HFFc6 (cell line): ENCODE measurements at regions not wholly inside any gene's neighbourhood (a gene's known extent, or its start where the extent isn't known, plus 50 kb on each side); places are given as distances from the start of the nearest gene placed in this dataset.

ENCODE experiments used
- DNase-seq: peaks from one replicate; pipeline ENCODE4 v3.0.0-alpha.2; 2018
- H3K27ac Mint-ChIP-seq: 2 replicates; pipeline ENCODE4 v1.8.0; 2020; ENCODE audit warnings: mild to moderate bottlenecking, mixed read lengths
- H3K27me3 Mint-ChIP-seq: 2 replicates; pipeline ENCODE4 v1.8.0; 2021; ENCODE audit warnings: mild to moderate bottlenecking, moderate library complexity, mixed read lengths; ENCODE audit not compliant: insufficient read depth
- H3K36me3 Mint-ChIP-seq: 2 replicates; pipeline ENCODE4 v1.8.0; 2021; ENCODE audit warnings: low read depth, mixed read lengths
- H3K4me1 Mint-ChIP-seq: 2 replicates; pipeline ENCODE4 v1.8.0; 2020; ENCODE audit warnings: low read depth, mixed read lengths
- H3K4me3 Mint-ChIP-seq: 2 replicates; pipeline ENCODE4 v1.8.0; 2020; ENCODE audit warnings: mild to moderate bottlenecking, moderate library complexity, mixed read lengths
- H3K9me3 Mint-ChIP-seq: 2 replicates; pipeline ENCODE4 v1.8.0; 2020; ENCODE audit warnings: mild to moderate bottlenecking, mixed read lengths
- TF ChIP-seq, protein P1 (sequence below): fragments of 200-600 bp; sonication (generic); IDR thresholded peaks from 2 replicates; pipeline ENCODE4 v1.5.0; 2021; ENCODE audit warnings: antibody characterized with exemption, mild to moderate bottlenecking

DNA sequence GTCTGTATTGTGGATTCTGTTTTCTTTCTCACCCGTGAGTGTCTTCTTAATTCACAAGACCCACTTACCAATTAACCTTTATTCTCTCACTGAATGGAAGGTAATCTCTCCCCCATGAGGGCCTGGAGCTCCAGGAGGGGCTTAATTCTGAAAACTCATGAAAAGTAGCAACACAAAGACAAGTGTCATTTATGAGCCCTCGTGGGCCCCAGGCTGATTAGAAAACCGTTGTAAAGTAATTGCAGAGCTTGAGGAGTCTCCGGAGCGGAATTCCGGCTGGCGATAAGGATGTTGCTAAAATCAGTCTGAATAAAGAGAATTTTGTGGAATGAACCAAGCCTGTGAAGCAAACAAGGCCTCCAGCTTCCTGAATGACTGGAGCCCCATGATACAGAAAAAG lies 301.5 kb downstream of the HAPSTR1 start:
- DNase-seq = no peak
- no peak overlapping the region for H3K27ac Mint-ChIP-seq
- no peaks in the 10 kb centered on the region for H3K27me3 Mint-ChIP-seq
- H3K4me3 Mint-ChIP-seq = no peak overlapping the region
- H3K9me3 Mint-ChIP-seq = peaks cover 45% of the 10 kb centered on the region
- TF ChIP-seq, protein P1, sequence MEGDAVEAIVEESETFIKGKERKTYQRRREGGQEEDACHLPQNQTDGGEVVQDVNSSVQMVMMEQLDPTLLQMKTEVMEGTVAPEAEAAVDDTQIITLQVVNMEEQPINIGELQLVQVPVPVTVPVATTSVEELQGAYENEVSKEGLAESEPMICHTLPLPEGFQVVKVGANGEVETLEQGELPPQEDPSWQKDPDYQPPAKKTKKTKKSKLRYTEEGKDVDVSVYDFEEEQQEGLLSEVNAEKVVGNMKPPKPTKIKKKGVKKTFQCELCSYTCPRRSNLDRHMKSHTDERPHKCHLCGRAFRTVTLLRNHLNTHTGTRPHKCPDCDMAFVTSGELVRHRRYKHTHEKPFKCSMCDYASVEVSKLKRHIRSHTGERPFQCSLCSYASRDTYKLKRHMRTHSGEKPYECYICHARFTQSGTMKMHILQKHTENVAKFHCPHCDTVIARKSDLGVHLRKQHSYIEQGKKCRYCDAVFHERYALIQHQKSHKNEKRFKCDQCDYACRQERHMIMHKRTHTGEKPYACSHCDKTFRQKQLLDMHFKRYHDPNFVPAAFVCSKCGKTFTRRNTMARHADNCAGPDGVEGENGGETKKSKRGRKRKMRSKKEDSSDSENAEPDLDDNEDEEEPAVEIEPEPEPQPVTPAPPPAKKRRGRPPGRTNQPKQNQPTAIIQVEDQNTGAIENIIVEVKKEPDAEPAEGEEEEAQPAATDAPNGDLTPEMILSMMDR = no peak
- H3K4me1 Mint-ChIP-seq = no peaks in the 10 kb centered on the region
- no peaks in the 10 kb centered on the region for H3K36me3 Mint-ChIP-seq

DNA sequence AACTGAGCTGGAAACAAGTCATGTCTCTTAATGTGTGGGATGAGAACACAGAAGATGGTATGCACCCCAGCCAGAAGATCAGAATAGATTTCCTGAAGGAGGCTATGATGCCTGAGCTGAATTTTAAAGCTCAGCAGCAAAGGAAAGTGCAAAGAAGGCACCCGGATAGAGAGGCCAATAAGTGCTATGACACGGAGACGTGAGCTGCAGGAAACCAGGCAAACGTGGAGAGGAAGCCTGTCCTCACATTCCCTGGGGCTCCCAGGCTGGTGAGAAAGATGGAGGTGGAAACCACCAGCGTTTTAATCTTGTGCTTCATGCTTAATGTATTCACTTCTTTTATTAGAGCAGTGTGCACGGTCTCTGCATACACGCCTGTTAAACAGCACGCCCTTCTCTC lies 302.1 kb downstream of the HAPSTR1 start:
- DNase-seq = no peak
- peaks cover 46% of the 10 kb centered on the region for H3K9me3 Mint-ChIP-seq
- H3K4me3 Mint-ChIP-seq = no peak overlapping the region
- no peaks in the 10 kb centered on the region for H3K36me3 Mint-ChIP-seq
- TF ChIP-seq, protein P1 = no peak
- H3K27ac Mint-ChIP-seq = no peak overlapping the region
- no peaks in the 10 kb centered on the region for H3K27me3 Mint-ChIP-seq
- no peaks in the 10 kb centered on the region for H3K4me1 Mint-ChIP-seq

DNA sequence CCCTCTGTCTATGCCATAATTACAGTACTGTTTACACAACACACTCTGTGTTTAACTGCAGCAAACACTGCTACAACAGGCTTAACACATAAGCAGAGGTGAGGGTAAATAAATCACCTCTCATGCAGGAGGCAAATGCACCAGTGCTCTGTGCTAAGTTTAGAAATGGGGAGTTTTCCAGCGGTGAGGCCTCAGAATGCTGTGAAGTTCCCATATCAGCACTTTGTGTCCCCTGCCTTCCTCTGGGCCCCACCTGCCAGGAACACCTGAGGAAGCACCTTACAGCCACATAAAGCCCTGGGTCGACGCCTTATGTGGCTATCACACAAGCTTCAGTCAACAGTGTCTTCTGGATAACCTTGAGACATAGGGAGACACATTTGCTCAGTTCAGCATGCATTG lies 304.5 kb downstream of the HAPSTR1 start:
- TF ChIP-seq, protein P1 = no peak
- Mint-ChIP-seq H3K4me1 (no peaks in the 10 kb centered on the region), H3K4me3 (no peak overlapping the region), H3K9me3 (peaks cover 42% of the 10 kb centered on the region), H3K27me3 (no peaks in the 10 kb centered on the region), H3K36me3 (no peaks in the 10 kb centered on the region), H3K27ac (no peak overlapping the region)
- DNase-seq = no peak

DNA sequence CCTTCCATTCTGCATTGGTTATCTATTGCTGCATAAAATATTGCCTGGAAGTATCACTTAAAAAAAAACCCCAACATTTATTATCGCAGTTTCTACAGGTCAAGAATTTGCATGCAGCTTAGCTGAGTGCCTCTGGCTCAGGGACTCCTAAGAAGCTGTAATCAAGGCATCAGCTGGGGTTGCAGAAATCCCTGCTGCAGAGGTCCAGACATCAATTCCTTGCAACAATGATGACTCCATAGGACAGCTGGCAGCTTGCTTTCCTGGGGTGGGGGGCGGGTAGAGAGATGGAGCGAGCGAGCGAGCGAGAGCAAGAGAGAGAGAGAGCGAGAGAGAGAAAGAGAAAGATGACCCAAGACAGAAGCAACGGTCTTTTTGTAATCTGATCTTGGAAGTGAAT lies 308.1 kb downstream of the HAPSTR1 start:
- Mint-ChIP-seq H3K36me3 (no peaks in the 10 kb centered on the region), H3K27me3 (no peaks in the 10 kb centered on the region; the same call in 1 of the 2 replicates), H3K27ac (no peak overlapping the region), H3K4me1 (no peaks in the 10 kb centered on the region), H3K9me3 (peaks cover 46% of the 10 kb centered on the region), H3K4me3 (no peak overlapping the region)
- DNase-seq = no peak
- TF ChIP-seq, protein P1 = no peak

DNA sequence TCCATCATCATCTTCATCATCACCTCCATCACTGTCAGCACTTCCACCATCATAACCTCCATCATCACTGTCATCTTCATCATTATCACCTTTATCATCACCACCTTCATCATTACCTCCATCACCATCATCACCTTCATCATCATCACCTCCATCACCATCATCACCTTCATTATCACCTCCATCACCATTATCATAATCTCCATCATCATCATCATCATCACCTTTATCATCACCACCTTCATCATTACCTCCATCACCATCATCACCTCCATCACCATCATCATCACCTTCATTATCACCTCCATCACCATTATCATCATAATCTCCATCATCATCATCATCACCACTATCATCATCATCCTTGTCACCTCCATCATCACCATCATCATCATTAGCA lies 309.7 kb downstream of the HAPSTR1 start:
- DNase-seq = no peak
- no peaks in the 10 kb centered on the region for H3K4me1 Mint-ChIP-seq
- no peaks in the 10 kb centered on the region for H3K36me3 Mint-ChIP-seq
- H3K9me3 Mint-ChIP-seq = peaks cover 38% of the 10 kb centered on the region
- no peak overlapping the region for H3K27ac Mint-ChIP-seq
- H3K27me3 Mint-ChIP-seq = no peaks in the 10 kb centered on the region; the same call in 1 of the 2 replicates
- H3K4me3 Mint-ChIP-seq = no peak overlapping the region
- TF ChIP-seq, protein P1 = no peak

DNA sequence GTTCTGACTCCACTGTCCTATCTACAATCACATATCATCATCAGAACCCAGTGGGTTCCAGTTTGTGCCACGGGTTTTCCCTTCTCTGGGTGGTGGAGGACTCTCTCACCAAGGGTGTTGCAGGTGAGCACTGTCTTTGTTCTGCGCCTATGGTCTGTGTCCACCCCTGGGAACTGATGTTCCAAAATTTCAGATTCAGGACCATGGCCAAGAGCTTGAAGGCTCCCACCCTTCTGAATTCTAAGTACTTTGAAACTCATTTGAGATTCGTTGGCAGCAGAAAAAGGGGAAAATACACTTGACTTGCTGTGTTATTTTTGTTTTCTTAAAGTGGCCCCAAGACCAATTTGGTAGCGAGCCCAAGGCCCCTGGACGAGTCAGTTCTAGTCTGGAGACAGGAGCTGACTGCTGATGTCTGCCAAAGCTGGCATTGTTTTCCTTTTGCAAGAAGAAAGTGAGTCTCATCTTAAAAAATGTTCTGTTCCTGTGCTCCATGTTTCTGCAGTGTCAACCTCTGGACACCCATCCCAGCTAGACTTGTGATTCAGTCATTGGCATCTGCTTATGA lies 310.9 kb downstream of the HAPSTR1 start:
- Mint-ChIP-seq H3K4me1 (no peaks in the 10 kb centered on the region), H3K4me3 (no peak overlapping the region), H3K9me3 (peaks cover 26% of the 10 kb centered on the region), H3K27me3 (no peaks in the 10 kb centered on the region; the same call in 1 of the 2 replicates), H3K27ac (no peak overlapping the region), H3K36me3 (no peaks in the 10 kb centered on the region)
- no peak for DNase-seq
- TF ChIP-seq, protein P1 = no peak
